HEK293T (cell line): ENCODE measurements at regions not wholly inside any gene's neighbourhood (a gene's known extent, or its start where the extent isn't known, plus 50 kb on each side); places are given as distances from the start of the nearest gene placed in this dataset.

Experiments
- CTCF ChIA-PET: fragments of 350-600 bp; formaldehyde crosslinking; extraction: SDS; loops from one replicate; lab custom pipeline; 2021; ENCODE audit warnings: antibody characterized with exemption, inconsistent platforms; lab: Yijun Ruan, JAX
- POLR2A ChIA-PET: fragments of 350-600 bp; formaldehyde crosslinking; extraction: SDS; loops from one replicate; lab custom pipeline; 2020; ENCODE audit warnings: antibody characterized with exemption, inconsistent platforms; lab: Yijun Ruan, JAX
- DNase-seq: peaks from one replicate; pipeline ENCODE4 v3.0.0; 2012; ENCODE audit warnings: mixed read lengths; ENCODE audit errors: extremely low spot score
- ARNT ChIP-seq: fragments of 450-650 bp; IDR thresholded peaks from 2 replicates; pipeline ENCODE4 v1.6.1; 2017; ENCODE audit warnings: mild to moderate bottlenecking
- BHLHE40 ChIP-seq: fragments of 450-650 bp; IDR thresholded peaks from 2 replicates; pipeline ENCODE4 v1.6.1; 2016; ENCODE audit warnings: mild to moderate bottlenecking, moderate library complexity, borderline replicate concordance
- CTBP1 ChIP-seq: fragments of 450-650 bp; IDR thresholded peaks from 2 replicates; pipeline ENCODE4 v1.6.1; 2016; ENCODE audit warnings: borderline replicate concordance
- ELF4 ChIP-seq: fragments of 450-650 bp; IDR thresholded peaks from 2 replicates; pipeline ENCODE4 v1.6.1; 2017; ENCODE audit warnings: antibody characterized with exemption
- FOXA1 ChIP-seq: fragments of 450-650 bp; IDR thresholded peaks from 2 replicates; pipeline ENCODE4 v1.6.1; 2016; ENCODE audit warnings: mild to moderate bottlenecking
- FOXK2 ChIP-seq: fragments of 450-650 bp; IDR thresholded peaks from 2 replicates; pipeline ENCODE4 v1.6.1; 2016; ENCODE audit warnings: mild to moderate bottlenecking
- FOXM1 ChIP-seq: fragments of 450-650 bp; IDR thresholded peaks from 2 replicates; pipeline ENCODE4 v1.6.1; 2017; ENCODE audit warnings: mild to moderate bottlenecking, borderline replicate concordance
- HDGF ChIP-seq: fragments of 450-650 bp; IDR thresholded peaks from 2 replicates; pipeline ENCODE4 v1.6.1; 2017; ENCODE audit warnings: antibody characterized with exemption, borderline replicate concordance
- L3MBTL2 ChIP-seq: fragments of 450-650 bp; conservative IDR thresholded peaks from 2 replicates; pipeline ENCODE4 v1.6.1; 2016; ENCODE audit warnings: mild to moderate bottlenecking
- LEF1 ChIP-seq: fragments of 450-650 bp; IDR thresholded peaks from 2 replicates; pipeline ENCODE4 v1.6.1; 2017; ENCODE audit warnings: mild to moderate bottlenecking, borderline replicate concordance
- NFRKB ChIP-seq: fragments of 450-650 bp; IDR thresholded peaks from 2 replicates; pipeline ENCODE4 v1.6.1; 2016; ENCODE audit warnings: mild to moderate bottlenecking, moderate library complexity
- PKNOX1 ChIP-seq: fragments of 450-650 bp; IDR thresholded peaks from 2 replicates; pipeline ENCODE4 v1.6.1; 2016
- SP1 ChIP-seq: fragments of 450-650 bp; IDR thresholded peaks from 2 replicates; pipeline ENCODE4 v1.6.1; 2017
- SUZ12 ChIP-seq: fragments of 450-650 bp; IDR thresholded peaks from 2 replicates; pipeline ENCODE4 v1.6.1; 2016; ENCODE audit warnings: mild to moderate bottlenecking
- TARDBP ChIP-seq: fragments of 450-650 bp; IDR thresholded peaks from 2 replicates; pipeline ENCODE4 v1.6.1; 2016
- ZNF384 ChIP-seq: fragments of 450-650 bp; IDR thresholded peaks from 2 replicates; pipeline ENCODE4 v1.6.1; 2016

GRCh38 chr18:34976899-34977837 is 64.0 kb upstream of the MAPRE2 start:
- POLR2A ChIA-PET, result interaction anchor here (1.0 to 1.4 kb wide), 3 partner anchors 9 to 263 kb away, joined by 3 to 4 read pairs (median 3); partner anchors contain the start of gene ZNF397
- DNase-seq, result peak; percentile 82
- TF ChIP-seq L3MBTL2 (peak; percentile 53), PKNOX1 (peak; percentile 43), LEF1 (no peak)
- CTCF ChIA-PET, result interaction anchor here (0.8 to 2.1 kb wide), 2 partner anchors 8 to 110 kb away, joined by 3 to 4 read pairs; no protein-coding TSS in a partner anchor

GRCh38 chr18:34977838-34978532 is 63.2 kb upstream of the MAPRE2 start:
- ChIA-PET CTCF (interaction anchor here (0.6 to 2.1 kb wide), 3 partner anchors 9 to 316 kb away, joined by 4 to 5 read pairs (median 4); no protein-coding TSS in a partner anchor), POLR2A (interaction anchor here (1.0 to 1.3 kb wide), 4 partner anchors 16 to 307 kb away, joined by 3 read pairs; no protein-coding TSS in a partner anchor)
- TF ChIP-seq ZNF384, result no peak
- TF ChIP-seq L3MBTL2, result peak; percentile 49
- peak; percentile 53 for DNase-seq

GRCh38 chr18:34978533-34978893 is 62.7 kb upstream of the MAPRE2 start:
- POLR2A ChIA-PET, result interaction anchor here (0.7 to 1.3 kb wide), 6 partner anchors 15 to 306 kb away, joined by 3 read pairs; no protein-coding TSS in a partner anchor
- no peak for TF ChIP-seq L3MBTL2
- TF ChIP-seq ZNF384, result no peak
- no peak for TF ChIP-seq NFRKB
- no peak for TF ChIP-seq TARDBP
- TF ChIP-seq FOXA1, result no peak
- no peak for TF ChIP-seq ARNT
- TF ChIP-seq SUZ12, result no peak
- no peak for TF ChIP-seq SP1
- TF ChIP-seq PKNOX1, result no peak
- DNase-seq, result no peak
- CTCF ChIA-PET, result interaction anchor here (0.6 to 2.1 kb wide), 4 partner anchors 10 to 317 kb away, joined by 4 to 7 read pairs (median 4); no protein-coding TSS in a partner anchor

- POLR2A ChIA-PET, result interaction anchor here (0.7 to 1.3 kb wide), 6 partner anchors 14 to 306 kb away, joined by 3 read pairs; no protein-coding TSS in a partner anchor
- TF ChIP-seq ELF4, result 0 out of 2 replicates have a peak, but pooled peaks have one; percentile 17
- no peak; the same call in 1 of the 2 replicates for TF ChIP-seq PKNOX1
- TF ChIP-seq BHLHE40, result no peak
- no peak for TF ChIP-seq LEF1
- peak; percentile 81; the same call in 1 of the 2 replicates for TF ChIP-seq ARNT
- TF ChIP-seq CTBP1, result no peak
- peak; percentile 79 for DNase-seq
- CTCF ChIA-PET, result interaction anchor here (0.6 to 2.1 kb wide), 3 partner anchors 10 to 317 kb away, joined by 4 to 7 read pairs (median 5); no protein-coding TSS in a partner anchor
Observed at GRCh38 chr18:34978953-34979608, 62.1 kb upstream of the MAPRE2 start.

- DNase-seq, result no peak
- TF ChIP-seq SUZ12, result no peak
- TF ChIP-seq ARNT, result no peak
- no peak for TF ChIP-seq ELF4
- no peak for TF ChIP-seq L3MBTL2
- TF ChIP-seq HDGF, result no peak
- TF ChIP-seq CTBP1, result no peak
- TF ChIP-seq FOXM1, result no peak
- no peak for TF ChIP-seq LEF1
- TF ChIP-seq NFRKB, result no peak
- TF ChIP-seq FOXK2, result no peak
- TF ChIP-seq FOXA1, result no peak
- TF ChIP-seq PKNOX1, result no peak
- no peak for TF ChIP-seq SP1
- TF ChIP-seq TARDBP, result no peak
- TF ChIP-seq ZNF384, result no peak
- no peak for TF ChIP-seq BHLHE40
- POLR2A ChIA-PET, result no interaction called here
- CTCF ChIA-PET, result interaction anchor here (0.6 to 1.3 kb wide), 4 partner anchors 8 to 114 kb away, joined by 3 to 4 read pairs (median 3); no protein-coding TSS in a partner anchor
Observed at GRCh38 chr18:34981487-34981886, 59.7 kb upstream of the MAPRE2 start.
